ENCODE measurements at regions not wholly inside any gene's neighbourhood (a gene's known extent, or its start where the extent isn't known, plus 50 kb on each side); places are given as distances from the start of the nearest gene placed in this dataset.

GRCh38 chr13:44117351-44117750 is 237.6 kb downstream of the LACC1 start:
- Mint-ChIP-seq H3K4me3 (peak overlapping the region; percentile 63 to 70), H3K9me3 (no peaks in the 10 kb centered on the region), H3K36me3 (no peaks in the 10 kb centered on the region), H3K27me3 (ENCODE audit: low read depth in 3 of 3) (peaks cover 0 to 3% (median 0%) of the 10 kb centered on the region in 3 donors), H3K4me1 (peaks cover 28% of the 10 kb centered on the region), H3K27ac (peak overlapping the region in 3 of 7 donors; percentile 20 to 30 (median 21))
- Histone ChIP-seq H3K9ac (ENCODE audit: insufficient read depth, low read length, poor library complexity, severe bottlenecking) (peak overlapping the region; percentile 41), H3K4me2 (replicated peaks; ENCODE audit: extremely low read depth, low read length, poor library complexity, severe bottlenecking) (peak overlapping the region; percentile 60), H3K79me2 (ENCODE audit: insufficient read depth, low read length) (no peaks in the 10 kb centered on the region), H3K4me3 (replicated peaks in 1 of 3; ENCODE audit: low read depth in 2 of 3, low read length in 3 of 3) (peak overlapping the region in 2 of 3 experiments; percentile 22 to 41), H4K20me1 (ENCODE audit: insufficient read depth, low read length) (no peaks in the 10 kb centered on the region), H3K4me1 (ENCODE audit: control insufficient read depth in 1 of 2, insufficient read depth in 2 of 2, low read length in 2 of 2) (peaks cover 21 to 24% of the 10 kb centered on the region in 2 donors), H3K27me3 (ENCODE audit: control insufficient read depth in 2 of 2, insufficient read depth in 2 of 2, low read length in 2 of 2) (no peaks in the 10 kb centered on the region), H3K36me3 (replicated peaks in 1 of 2; ENCODE audit: control insufficient read depth in 1 of 2, insufficient read depth in 2 of 2, low read length in 2 of 2) (no peaks in the 10 kb centered on the region), H3K9me3 (replicated peaks in 1 of 2; ENCODE audit: control insufficient read depth in 1 of 2, insufficient read depth in 1 of 2, low read length in 2 of 2) (no peaks in the 10 kb centered on the region), H2AFZ (ENCODE audit: insufficient read depth, low read depth, low read length, poor library complexity, severe bottlenecking) (peak overlapping the region; percentile 71), H3K27ac (ENCODE audit: low read depth in 1 of 2, low read length in 2 of 2) (peak overlapping the region in 1 of 2 donors; percentile 59)
- TF ChIP-seq CTCF (IDR thresholded peaks at IDR 0.05): no peak
- 0% methylated on average over 1 of the region's 3 CpGs for WGBS (ENCODE audit: insufficient coverage)
- intact Hi-C loops (cut with micrococcal nuclease): no loop called here
- no peak for DNase-seq

- Histone ChIP-seq H2AFZ (ENCODE audit: insufficient read depth, low read depth, low read length, poor library complexity, severe bottlenecking) (no peak overlapping the region), H3K9ac (ENCODE audit: insufficient read depth, low read length, poor library complexity, severe bottlenecking) (no peak overlapping the region), H3K4me3 (replicated peaks in 1 of 3; ENCODE audit: low read depth in 2 of 3, low read length in 3 of 3) (no peak overlapping the region), H3K27ac (ENCODE audit: low read depth in 1 of 2, low read length in 2 of 2) (peak overlapping the region in 1 of 2 donors; percentile 59), H3K79me2 (ENCODE audit: insufficient read depth, low read length) (no peaks in the 10 kb centered on the region), H3K36me3 (replicated peaks in 1 of 2; ENCODE audit: control insufficient read depth in 1 of 2, insufficient read depth in 2 of 2, low read length in 2 of 2) (no peaks in the 10 kb centered on the region), H3K4me2 (replicated peaks; ENCODE audit: extremely low read depth, low read length, poor library complexity, severe bottlenecking) (peak overlapping the region; percentile 60), H3K4me1 (ENCODE audit: control insufficient read depth in 1 of 2, insufficient read depth in 2 of 2, low read length in 2 of 2) (peaks cover 21 to 24% of the 10 kb centered on the region in 2 donors), H3K27me3 (ENCODE audit: control insufficient read depth in 2 of 2, insufficient read depth in 2 of 2, low read length in 2 of 2) (no peaks in the 10 kb centered on the region), H4K20me1 (ENCODE audit: insufficient read depth, low read length) (no peaks in the 10 kb centered on the region), H3K9me3 (replicated peaks in 1 of 2; ENCODE audit: control insufficient read depth in 1 of 2, insufficient read depth in 1 of 2, low read length in 2 of 2) (no peaks in the 10 kb centered on the region)
- H3K9me3 Mint-ChIP-seq: no peaks in the 10 kb centered on the region
- H3K4me1 Mint-ChIP-seq: peaks cover 28% of the 10 kb centered on the region
- DNase-seq: no peak
- no peak overlapping the region for H3K4me3 Mint-ChIP-seq
- peaks cover 0 to 3% (median 0%) of the 10 kb centered on the region in 3 donors for H3K27me3 Mint-ChIP-seq (ENCODE audit: low read depth in 3 of 3)
- H3K36me3 Mint-ChIP-seq: no peaks in the 10 kb centered on the region
- intact Hi-C loops (cut with micrococcal nuclease): no loop called here
- no peak for TF ChIP-seq CTCF (IDR thresholded peaks at IDR 0.05)
- no peak overlapping the region for H3K27ac Mint-ChIP-seq
- no CpG with 5 or more reads among the region's 2 CpGs for WGBS (ENCODE audit: insufficient coverage)
Measured at GRCh38 chr13:44117816-44118215, 238.1 kb downstream of the LACC1 start.
